Stimulated activated naive CD4-positive, alpha-beta T cell (primary cell): ENCODE measurements at regions not wholly inside any gene's neighbourhood (a gene's known extent, or its start where the extent isn't known, plus 50 kb on each side); places are given as distances from the start of the nearest gene placed in this dataset.
A peak's percentile ranks its signal among the peaks of the same experiment; 100 is the strongest.
"Not testable (repeated sequence)": the region's sequence is repeated elsewhere in the genome, so short reads cannot be mapped to it uniquely, and the experiment has no call there.

Experiments
- DNase-seq, 6 experiments: peaks; one replicate each; lab custom pipeline; 2025; lab: John Stamatoyannopoulos, UW

DNA sequence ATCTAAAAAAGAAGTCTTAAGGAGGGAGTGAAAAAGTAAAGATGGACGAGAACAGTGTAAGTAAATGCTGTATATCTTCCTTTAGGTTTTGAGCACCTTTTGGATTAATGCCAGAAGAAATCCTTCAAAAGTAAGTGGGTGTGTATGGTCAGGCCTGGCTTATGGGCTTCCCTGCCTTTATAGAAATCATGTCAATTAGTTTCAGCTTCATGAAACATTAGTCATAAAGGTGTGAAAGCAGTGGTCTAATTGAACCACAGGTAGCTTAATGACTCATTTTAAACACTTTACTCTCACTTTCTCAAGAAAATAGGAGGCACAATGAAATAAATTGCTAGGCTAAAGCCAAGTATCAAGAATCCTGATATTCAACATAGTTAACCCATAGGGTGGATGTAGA, 467.4 kb upstream of the DPPA4 start:
- no peak for DNase-seq

DNA sequence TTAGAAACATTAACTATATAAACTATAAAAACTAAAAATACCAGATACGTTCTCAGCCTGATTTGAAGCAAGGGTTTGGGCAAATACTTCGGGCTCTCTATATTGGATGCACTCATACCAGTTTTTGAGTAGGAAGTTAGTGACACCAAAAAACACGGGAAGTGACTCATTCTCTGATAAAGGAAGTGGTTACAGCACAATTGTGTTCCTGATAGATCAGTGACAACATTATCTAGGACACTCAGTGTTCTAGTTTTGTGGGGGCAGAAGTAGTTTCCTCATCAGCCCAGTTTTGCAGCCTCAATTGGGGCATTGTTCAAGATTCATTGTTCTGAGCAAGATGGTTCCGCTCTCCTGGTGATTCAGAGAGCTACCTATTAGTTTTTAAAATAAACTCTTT, 469.6 kb upstream of the DPPA4 start:
- peak in 3 of 6 experiments; percentile 64 to 67 (median 67) for DNase-seq

DNA sequence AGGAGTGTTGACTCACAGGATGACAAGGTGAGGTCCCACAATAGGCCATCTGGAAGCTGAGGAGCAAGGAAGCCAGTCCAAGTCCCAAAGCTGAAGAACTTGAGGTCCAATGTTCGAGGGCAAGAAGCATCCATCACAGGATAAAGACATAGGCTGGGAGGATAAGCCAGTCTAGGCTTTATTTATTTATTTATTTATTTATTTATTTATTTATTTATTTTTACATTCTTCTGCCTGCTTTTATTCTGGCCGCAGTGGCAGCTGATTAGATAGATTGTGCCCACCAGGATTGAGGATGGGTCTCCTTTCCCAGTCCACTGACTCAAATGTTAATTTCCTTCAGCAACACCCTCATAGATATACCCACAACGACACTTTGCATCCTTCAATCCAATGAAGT, 472.2 kb upstream of the DPPA4 start:
- no peak for DNase-seq

DNA sequence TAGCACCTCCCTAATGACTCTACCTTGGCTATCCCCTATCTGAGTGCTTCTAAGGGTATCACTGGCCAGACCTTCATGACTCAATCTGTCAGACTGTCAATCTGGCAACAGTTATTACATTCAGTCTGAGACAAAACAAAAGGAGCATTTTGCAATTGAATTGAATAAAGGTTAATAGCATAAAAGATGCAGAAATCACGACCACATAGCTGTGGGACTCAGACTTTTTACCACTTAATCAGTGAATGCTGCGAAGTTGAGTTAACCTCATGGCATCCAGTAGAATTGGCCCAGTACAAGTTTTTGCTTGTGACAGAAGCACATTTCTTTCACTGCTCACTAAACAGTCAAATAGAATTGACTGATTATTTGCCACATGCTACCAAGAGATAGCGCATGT, 480.7 kb upstream of the DPPA4 start:
- no peak for DNase-seq

DNA sequence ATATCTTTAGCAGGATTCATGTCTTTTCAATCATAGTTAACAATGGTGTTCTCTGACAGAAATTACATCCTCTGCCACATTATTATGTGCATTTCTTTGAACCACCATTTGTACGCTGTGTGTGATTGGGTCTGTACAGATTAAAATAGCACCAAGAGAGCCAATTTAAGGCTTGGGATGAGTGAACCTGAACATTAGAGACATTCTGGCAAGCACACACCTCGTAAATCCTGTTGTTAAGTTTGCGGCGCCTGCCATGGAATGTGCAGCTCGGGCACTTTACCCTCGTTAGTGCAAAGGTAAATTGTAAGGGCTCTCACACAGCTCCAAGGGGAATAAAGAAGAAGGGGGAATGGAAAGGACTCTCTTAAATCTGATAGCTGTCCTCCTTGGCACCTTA, 482.4 kb upstream of the DPPA4 start:
- no peak for DNase-seq

DNA sequence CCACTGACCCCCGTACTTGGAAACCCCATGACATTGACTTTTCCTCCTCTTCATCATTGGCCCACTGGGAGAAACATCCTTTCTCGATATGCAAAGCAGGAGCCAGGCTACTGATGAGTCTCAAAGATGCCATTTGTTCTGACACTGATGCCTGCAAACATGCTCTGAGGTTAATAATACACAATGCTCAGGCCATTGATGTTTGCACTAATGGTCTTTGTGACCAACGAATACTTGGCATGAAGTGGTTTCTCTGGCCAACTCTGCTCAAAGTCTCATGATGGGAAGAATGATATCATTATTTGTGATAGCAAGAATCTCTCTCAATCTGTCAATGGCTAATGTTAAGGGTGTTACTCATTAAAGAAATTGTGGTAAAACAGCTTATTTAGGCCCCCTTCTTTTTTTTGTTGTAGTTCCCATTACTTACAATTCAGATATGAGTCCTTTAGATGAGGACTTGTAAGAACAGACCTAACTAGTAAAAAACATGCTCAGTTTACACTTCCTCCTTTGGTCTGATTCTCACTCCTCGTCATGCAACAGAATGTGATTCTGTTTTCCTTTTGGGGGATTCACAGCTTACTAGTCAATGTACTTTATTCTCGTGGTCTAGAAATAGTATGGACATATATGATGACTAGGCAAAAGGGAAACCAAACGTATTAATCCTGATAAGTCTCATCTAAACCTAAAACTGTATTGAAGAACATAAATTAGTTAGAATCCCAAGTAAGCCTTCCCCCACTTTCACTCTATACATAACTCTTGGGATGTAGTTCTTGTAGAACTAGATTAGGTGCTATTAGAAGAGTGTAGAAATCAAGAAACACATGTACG, 488.8 kb upstream of the DPPA4 start:
- DNase-seq: no peak

DNA sequence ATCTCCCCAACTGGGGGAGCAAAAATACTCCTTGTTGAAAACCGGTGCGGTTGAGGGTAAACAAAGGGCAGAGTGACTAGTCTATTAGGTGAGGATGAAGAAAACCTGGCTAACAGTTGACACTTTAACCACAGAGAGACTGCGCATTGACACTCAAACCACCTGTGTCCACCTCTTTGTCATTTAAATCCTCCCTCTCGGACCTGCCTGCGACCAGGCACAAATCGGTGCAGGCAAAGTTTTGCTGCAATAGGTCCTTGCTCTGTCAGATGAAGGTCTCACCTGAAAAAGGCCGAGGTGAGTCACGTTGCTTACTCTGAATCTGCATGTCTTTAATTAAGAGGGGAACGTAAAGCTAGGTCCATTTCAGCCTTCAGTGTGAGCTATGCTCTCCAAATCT, 494.1 kb upstream of the DPPA4 start:
- no peak for DNase-seq

DNA sequence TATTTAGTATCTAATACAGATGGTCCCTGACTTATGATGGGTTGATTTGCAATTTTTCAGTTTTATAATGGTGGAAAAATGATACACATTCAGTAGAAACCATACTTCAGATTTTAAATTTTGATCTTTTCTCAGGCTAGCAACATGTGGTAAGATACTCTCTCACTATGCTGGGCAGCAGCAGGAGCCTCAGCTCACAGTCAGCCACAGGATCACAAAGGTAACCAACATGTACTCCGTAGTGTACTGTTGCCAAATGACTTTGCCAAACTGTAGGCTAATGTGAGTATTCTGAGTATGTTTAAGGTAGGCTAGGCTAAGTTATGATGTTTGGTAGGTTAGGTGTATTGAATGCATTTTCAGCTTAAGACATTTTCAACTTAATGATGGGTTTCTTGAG, 498.6 kb upstream of the DPPA4 start:
- no peak for DNase-seq

DNA sequence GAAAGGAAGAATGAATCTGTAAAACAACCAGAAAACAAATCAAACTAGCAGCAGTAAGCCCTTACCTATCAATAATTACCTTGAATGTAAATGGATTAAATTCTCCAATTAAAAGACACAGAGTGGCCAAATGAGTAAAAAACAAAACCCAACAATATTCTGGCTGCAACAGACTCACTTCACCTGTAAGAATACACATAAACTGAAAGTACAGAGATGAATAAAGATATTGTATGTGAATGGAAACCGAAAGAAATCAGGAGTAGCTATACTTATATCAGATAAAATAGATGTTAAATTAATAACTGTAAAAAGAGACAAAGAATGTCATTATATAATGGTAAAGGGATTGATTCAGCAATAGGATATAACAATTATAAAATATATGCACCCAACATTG, 514.5 kb upstream of the DPPA4 start:
- no peak for DNase-seq

DNA sequence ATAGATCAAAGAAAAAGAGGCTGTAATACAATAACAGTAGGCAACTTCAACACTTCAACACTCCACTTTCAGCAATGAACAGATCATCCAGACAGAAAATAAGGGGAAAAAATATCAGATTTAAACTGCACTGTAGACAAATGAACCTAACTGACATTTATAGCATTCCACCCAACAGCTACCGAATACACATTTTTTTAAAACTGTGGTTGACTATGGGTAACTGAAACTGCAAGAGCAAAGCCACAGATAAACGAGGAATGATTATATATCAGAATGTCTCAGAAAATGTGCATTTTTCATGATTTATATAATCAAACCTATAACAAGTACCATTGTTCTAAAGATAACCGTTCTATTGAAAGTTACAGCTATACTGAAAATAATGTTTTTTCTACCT, 514.9 kb upstream of the DPPA4 start:
- no peak for DNase-seq

DNA sequence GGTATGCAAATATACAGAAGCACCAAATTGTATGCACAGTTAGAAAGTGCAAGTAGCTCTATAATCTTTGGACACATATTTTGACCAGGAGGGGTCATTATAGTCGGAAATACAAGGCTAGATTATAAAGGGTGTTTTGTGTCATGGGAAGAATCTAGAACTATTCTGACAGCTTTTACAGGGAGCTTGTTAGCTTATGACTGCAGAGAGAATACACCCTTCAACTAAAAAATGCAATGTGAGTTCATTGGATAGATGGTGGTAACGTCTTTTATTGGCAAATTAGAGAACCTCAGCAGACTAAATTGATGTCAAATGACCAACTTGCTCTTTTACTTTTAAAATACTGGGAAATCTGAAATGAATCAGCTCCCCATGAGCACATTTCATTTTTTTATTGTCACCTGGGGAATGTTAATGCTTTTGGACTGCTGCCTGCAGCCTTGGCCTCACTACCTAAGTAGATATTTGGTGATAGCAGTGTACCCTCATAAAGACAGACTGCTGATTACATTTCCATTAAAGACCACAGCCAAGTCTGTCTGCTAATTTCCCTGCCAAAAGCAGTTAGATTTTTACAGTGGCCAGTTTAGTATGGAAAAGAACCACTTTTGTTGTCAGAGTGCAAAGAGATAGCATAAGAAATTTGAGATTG, 515.9 kb upstream of the DPPA4 start:
- no peak for DNase-seq

DNA sequence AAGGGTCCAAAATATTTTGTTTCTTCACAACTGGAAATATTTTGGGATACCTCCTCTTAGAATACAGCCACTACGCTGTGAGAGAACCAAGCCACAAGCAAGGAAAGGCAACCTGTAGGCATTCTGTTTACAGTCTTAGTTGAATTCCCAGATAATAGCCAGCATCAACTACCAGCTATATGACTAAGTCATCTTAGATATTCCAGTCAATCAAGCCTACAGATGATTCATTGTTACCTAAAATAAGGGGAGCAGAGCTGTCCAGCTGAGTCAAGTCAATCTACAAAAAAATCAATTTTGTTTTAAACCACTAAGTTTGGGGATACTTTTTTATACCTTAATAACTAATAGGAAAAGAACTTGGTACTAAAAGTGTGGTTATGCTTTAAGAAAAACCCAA, 526.4 kb upstream of the DPPA4 start:
- no peak for DNase-seq

DNA sequence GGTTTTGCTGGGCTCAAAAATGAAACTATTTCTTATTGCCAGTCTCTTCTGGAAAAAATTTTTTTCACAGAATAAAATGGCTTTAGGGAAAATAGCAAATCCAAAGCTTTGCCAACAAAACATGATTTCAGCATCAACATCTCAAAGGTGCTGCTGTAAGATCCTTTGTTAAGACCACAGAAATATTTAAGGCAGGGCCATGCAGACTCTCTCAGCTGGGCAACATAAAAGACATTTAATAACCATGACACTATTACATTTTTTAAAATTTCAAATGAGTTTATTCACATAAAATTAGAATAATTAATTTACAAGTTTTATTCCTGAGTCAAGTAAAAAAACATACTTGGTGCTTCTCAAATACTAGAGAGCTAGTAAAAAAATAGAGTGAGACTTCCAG, 527.1 kb upstream of the DPPA4 start:
- DNase-seq: no peak

DNA sequence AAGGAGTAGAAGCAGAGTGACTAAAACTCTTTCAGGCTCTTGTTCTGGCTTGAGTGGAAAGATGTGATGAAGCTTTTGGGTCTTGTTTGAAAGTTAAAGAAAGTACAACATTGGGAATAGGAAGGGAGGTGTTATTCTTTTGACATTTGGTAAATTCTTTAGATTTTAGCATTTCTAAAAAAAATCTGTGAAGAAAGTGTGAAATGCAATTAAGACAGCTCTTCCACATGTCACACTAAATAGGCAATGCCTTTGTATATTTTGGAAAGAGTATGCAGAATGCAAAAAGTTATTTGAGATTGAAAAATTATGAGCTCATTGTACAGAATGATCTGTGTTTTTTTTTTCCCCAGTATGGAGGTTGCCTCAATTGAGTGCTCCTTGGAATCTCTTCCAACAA, 532.2 kb upstream of the DPPA4 start:
- no peak for DNase-seq

DNA sequence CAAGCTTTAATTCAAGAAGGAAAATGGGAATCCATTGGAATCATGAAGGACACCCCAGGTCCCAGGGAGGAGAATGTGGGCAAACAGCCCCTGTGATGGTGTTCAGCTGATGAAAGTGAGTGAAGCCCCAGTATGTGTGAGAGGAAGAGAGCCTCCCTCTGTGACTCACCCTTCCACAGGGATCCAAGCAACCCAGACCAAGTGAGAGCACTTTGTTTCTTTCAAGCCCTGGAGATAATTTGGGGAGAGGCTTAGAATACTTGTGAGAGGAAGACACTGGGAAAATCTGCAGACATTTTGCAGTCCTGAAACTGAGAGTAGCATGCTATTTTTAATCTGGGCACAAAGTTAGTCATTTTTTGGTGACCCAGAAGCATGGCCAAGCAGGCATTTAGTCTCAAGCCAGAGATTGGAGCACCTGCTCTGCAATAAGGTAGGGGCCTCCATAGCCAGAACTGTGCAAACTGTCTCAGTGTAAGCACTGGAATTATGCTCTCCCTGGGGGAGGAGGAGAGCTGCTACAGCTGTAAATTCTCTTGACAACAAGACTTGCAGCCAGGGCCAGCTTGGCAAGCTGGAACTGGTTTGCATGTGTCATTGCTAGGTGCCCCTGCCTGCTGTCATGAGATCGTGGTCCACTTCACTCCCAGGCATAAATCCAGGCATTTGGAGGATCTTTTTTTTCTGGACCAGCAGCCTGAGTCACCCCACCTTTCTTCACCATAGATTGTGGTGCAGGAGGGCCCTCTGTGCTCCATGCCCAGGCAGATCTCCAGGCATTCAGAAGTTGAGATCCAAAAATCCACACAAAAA, 537.8 kb upstream of the DPPA4 start:
- no peak for DNase-seq

DNA sequence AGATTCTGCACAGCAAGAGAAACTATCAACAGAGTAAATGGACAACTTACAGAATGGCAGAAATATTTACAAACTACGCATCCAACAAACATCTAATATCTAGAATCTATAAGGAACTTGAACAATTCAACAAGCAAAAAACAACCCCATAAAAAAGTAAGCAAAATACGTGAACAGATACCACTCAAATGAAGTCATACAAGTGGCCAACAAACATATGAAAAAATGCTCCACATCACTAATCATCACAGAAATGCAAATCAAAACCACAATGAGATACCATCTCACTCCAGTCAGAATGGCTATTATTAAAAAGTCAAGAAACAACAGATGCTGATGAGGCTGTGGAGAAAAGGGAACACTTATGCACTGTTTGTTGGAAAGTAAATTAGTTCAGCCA, 540.3 kb upstream of the DPPA4 start:
- not testable (repeated sequence) for DNase-seq

DNA sequence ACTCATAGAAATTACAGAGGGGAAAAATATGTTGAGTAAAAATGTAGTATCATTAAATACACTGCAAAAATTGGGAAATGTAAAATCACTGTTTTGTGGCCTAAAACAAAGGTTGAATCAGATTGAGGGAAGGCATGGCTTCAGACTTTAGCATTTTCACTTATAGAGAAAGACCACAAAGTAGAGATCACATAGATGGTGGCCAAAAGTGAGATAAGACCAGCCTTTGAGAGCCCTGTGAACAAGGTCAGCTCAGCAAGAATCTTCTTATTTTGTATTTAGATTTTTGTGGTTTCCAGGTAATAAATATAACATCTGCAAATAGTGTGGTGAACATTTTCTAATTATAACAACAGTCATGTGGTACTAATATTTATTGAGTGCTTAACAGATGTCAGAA, 544.8 kb upstream of the DPPA4 start:
- DNase-seq: no peak

DNA sequence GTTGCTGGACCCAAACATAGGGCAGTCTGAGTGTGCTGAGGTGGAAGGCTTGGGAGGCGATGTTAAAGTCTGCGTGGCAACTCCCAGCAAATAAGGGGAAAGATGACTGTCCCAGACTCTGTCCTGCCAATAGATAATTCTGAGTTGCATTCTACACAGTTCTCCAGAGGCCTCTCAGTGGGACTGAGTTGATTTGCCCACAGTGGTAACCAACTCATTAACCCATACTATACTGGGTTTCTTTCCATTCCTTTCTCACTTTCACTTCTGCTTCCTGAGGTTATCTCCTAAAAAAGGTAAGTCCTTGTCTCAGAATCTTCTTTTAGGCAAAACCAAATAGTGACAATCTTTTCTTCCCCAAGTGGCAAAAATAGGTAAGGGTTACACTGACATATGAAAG, 549.9 kb upstream of the DPPA4 start:
- no peak for DNase-seq

DNA sequence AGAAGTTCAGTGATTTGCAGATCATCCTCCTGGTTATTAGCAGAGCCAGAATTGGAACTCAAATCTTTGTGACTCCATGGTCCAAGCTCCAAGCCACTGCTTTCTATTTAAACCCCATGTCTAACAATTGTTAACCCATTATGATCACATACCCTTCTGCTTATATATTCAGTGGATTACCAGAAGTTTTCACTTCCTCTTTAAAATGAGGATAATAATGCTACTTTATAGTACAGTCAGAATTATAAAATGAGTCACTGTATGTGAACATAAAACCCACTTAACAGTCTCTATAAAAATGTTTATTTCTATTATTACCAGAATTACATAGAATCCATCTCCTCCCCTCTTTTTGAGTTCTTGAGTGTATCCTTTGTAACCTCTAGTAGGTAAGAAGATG, 550.7 kb upstream of the DPPA4 start:
- DNase-seq: no peak

DNA sequence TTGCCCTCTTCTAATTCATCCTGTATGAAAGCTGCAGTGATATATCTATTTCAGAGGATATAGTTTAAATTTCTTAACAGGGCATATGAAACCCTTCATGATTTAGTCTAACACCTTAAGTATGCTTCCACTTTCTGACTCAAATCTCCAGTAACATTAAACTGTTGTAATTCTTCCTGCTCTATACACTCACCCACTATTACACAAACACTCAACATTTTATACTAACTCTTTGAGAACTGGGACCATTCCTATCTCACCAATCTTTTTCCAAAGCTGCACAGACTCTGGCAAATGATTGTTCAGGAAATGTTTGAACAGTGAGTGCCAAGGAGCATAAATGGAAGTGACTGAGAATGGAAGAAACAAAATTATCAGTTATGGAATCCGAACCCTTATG, 560.4 kb upstream of the DPPA4 start:
- no peak for DNase-seq

DNA sequence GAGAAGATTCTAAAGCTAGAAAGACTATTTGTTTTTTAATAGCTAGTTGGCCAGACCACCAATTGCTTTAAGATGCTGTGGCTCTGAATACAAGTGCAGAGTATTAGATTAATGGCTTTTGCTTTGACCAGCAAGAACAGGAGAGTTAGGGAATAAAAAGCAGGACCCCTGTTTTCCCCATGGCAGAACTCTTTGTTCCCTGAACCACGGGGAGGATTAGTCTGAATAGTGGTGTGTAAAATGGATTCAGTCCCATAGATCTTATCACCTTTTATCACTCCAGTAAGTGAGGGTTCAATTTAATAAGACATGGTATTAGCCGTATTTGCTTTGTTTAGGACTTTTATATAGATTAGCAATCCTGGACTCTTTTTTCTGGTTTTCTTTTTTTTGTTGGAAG, 562.6 kb upstream of the DPPA4 start:
- no peak for DNase-seq

DNA sequence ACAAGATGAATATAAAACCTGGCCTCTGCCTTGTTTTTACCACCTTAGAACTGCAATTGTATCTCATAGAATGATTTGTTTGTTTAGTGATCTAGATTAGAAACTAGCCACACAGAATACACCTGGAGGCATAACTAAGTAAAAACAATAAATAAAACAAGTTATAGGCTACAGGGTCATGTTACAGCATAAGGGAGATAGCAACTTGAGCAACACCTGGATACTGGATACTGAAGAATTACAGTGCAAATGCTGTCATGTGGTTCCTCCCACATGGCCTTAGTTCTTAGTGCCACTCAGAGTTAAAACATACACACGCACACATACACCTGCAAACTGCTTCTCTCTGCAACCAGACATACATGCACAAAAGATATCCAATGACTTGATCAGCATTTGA, 563.4 kb upstream of the DPPA4 start:
- DNase-seq: no peak

DNA sequence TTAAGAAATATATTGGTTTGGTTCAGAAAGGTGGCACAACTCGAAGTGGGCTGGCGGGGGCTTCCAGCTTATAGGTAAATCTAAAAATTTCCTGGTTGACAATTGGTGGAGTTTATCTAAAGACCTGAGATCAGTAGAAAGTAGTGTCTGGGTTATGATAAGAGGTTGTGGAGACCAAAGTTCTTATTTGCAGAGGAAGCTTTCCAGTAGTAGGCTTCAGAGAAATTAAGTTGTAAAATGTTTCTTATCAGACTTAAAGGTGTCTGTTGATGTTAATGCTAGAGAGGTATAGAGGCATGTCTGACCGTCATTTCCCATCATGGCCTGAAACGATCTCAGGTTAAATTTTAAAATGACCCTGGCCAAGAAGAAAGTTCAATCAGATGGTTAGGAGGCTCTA, 565.2 kb upstream of the DPPA4 start:
- DNase-seq: no peak
